ENCODE measurements at regions not wholly inside any gene's neighbourhood (a gene's known extent, or its start where the extent isn't known, plus 50 kb on each side); places are given as distances from the start of the nearest gene placed in this dataset.

DNA sequence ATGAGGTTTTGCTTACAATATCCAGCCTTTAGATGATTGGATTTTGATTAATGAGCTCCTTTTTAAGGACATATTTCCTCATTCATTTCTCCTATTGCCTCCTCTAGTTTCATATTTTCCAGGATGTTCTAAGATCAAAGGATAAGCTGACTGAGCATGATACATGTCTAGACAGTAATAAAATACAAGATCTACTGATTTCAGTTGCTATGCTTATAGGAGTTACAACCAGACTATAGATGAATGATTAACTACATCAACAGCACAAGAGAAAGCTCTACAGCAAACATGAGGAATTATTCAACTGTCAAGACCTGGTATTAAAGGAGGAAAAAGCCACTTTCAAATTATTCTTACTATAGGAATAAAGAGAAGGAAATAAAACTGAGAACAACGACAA is 85.0 kb upstream of the LINC00305 start:
- ATAC-seq: no peak
- TF ChIP-seq, protein P1, sequence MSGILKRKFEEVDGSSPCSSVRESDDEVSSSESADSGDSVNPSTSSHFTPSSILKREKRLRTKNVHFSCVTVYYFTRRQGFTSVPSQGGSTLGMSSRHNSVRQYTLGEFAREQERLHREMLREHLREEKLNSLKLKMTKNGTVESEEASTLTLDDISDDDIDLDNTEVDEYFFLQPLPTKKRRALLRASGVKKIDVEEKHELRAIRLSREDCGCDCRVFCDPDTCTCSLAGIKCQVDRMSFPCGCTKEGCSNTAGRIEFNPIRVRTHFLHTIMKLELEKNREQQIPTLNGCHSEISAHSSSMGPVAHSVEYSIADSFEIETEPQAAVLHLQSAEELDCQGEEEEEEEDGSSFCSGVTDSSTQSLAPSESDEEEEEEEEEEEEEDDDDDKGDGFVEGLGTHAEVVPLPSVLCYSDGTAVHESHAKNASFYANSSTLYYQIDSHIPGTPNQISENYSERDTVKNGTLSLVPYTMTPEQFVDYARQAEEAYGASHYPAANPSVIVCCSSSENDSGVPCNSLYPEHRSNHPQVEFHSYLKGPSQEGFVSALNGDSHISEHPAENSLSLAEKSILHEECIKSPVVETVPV (CRISPR knock-in tag; IDR thresholded peaks at IDR 0.05): no peak
- no peak for TF ChIP-seq PPARA (CRISPR knock-in tag; IDR thresholded peaks at IDR 0.05; ENCODE audit: borderline replicate concordance)
- TF ChIP-seq, protein P2, sequence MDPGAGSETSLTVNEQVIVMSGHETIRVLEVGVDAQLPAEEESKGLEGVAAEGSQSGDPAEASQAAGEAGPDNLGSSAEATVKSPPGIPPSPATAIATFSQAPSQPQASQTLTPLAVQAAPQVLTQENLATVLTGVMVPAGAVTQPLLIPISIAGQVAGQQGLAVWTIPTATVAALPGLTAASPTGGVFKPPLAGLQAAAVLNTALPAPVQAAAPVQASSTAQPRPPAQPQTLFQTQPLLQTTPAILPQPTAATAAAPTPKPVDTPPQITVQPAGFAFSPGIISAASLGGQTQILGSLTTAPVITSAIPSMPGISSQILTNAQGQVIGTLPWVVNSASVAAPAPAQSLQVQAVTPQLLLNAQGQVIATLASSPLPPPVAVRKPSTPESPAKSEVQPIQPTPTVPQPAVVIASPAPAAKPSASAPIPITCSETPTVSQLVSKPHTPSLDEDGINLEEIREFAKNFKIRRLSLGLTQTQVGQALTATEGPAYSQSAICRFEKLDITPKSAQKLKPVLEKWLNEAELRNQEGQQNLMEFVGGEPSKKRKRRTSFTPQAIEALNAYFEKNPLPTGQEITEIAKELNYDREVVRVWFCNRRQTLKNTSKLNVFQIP (CRISPR knock-in tag; IDR thresholded peaks at IDR 0.05; ENCODE audit: borderline replicate concordance, low read depth): no peak

DNA sequence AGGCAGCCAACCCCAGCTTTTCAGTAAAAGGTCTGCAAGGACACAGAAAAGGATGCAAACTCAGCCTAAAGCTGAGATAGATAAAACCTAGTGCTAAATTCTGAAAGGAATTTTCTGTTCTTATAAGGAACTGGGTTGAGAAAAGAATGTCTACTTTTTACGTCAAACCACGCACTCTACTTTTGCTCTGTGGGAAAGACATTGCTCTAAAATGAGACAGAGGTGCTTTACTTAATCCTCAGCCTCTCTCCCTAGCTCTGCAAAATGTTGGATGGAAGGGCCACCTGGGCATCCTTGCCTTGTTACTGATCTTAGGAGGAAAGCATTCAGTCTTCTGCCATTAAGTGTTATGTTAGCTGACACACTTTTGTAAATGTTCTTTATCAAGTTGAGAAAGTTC is 72.1 kb upstream of the LINC00305 start:
- TF ChIP-seq SNAI2 (CRISPR knock-in tag; IDR thresholded peaks at IDR 0.05): no peak
- no peak for TF ChIP-seq GLIS3 (CRISPR knock-in tag; IDR thresholded peaks at IDR 0.05)
- no peak for TF ChIP-seq TCF4 (CRISPR knock-in tag; IDR thresholded peaks at IDR 0.05; ENCODE audit: borderline replicate concordance)
- no peak for TF ChIP-seq PPARA (CRISPR knock-in tag; IDR thresholded peaks at IDR 0.05; ENCODE audit: borderline replicate concordance)
- TF ChIP-seq RARB (CRISPR knock-in tag; IDR thresholded peaks at IDR 0.05): no peak
- TF ChIP-seq ZNF70 (CRISPR knock-in tag; IDR thresholded peaks at IDR 0.05): no peak
- TF ChIP-seq, protein P3, sequence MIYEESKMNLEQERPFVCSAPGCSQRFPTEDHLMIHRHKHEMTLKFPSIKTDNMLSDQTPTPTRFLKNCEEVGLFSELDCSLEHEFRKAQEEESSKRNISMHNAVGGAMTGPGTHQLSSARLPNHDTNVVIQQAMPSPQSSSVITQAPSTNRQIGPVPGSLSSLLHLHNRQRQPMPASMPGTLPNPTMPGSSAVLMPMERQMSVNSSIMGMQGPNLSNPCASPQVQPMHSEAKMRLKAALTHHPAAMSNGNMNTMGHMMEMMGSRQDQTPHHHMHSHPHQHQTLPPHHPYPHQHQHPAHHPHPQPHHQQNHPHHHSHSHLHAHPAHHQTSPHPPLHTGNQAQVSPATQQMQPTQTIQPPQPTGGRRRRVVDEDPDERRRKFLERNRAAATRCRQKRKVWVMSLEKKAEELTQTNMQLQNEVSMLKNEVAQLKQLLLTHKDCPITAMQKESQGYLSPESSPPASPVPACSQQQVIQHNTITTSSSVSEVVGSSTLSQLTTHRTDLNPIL (CRISPR knock-in tag; IDR thresholded peaks at IDR 0.05; ENCODE audit: low read depth): no peak
- no peak for TF ChIP-seq OSR1 (CRISPR knock-in tag; IDR thresholded peaks at IDR 0.05)
- TF ChIP-seq ZNF8 (CRISPR knock-in tag; IDR thresholded peaks at IDR 0.05): no peak
- no peak for TF ChIP-seq ARNTL (CRISPR knock-in tag; IDR thresholded peaks at IDR 0.05; ENCODE audit: borderline replicate concordance, low read depth)
- TF ChIP-seq, protein P4, sequence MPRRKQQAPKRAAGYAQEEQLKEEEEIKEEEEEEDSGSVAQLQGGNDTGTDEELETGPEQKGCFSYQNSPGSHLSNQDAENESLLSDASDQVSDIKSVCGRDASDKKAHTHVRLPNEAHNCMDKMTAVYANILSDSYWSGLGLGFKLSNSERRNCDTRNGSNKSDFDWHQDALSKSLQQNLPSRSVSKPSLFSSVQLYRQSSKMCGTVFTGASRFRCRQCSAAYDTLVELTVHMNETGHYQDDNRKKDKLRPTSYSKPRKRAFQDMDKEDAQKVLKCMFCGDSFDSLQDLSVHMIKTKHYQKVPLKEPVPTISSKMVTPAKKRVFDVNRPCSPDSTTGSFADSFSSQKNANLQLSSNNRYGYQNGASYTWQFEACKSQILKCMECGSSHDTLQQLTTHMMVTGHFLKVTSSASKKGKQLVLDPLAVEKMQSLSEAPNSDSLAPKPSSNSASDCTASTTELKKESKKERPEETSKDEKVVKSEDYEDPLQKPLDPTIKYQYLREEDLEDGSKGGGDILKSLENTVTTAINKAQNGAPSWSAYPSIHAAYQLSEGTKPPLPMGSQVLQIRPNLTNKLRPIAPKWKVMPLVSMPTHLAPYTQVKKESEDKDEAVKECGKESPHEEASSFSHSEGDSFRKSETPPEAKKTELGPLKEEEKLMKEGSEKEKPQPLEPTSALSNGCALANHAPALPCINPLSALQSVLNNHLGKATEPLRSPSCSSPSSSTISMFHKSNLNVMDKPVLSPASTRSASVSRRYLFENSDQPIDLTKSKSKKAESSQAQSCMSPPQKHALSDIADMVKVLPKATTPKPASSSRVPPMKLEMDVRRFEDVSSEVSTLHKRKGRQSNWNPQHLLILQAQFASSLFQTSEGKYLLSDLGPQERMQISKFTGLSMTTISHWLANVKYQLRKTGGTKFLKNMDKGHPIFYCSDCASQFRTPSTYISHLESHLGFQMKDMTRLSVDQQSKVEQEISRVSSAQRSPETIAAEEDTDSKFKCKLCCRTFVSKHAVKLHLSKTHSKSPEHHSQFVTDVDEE (CRISPR knock-in tag; IDR thresholded peaks at IDR 0.05): no peak
- TF ChIP-seq BACH2 (CRISPR knock-in tag; IDR thresholded peaks at IDR 0.05; ENCODE audit: borderline replicate concordance): no peak
- no peak for TF ChIP-seq ZNF565 (CRISPR knock-in tag; conservative IDR thresholded peaks at IDR 0.05; ENCODE audit: low read depth)
- no peak for TF ChIP-seq CSDC2 (CRISPR knock-in tag; IDR thresholded peaks at IDR 0.05)
- TF ChIP-seq TOX (CRISPR knock-in tag; IDR thresholded peaks at IDR 0.05; ENCODE audit: borderline replicate concordance): no peak
- TF ChIP-seq ZFP3 (CRISPR knock-in tag; IDR thresholded peaks at IDR 0.05): no peak
- no peak for TF ChIP-seq ESRRG (CRISPR knock-in tag; IDR thresholded peaks at IDR 0.05)
- TF ChIP-seq, protein P2 (CRISPR knock-in tag; IDR thresholded peaks at IDR 0.05; ENCODE audit: borderline replicate concordance, low read depth): no peak
- TF ChIP-seq ZC3H10 (CRISPR knock-in tag; IDR thresholded peaks at IDR 0.05): no peak

DNA sequence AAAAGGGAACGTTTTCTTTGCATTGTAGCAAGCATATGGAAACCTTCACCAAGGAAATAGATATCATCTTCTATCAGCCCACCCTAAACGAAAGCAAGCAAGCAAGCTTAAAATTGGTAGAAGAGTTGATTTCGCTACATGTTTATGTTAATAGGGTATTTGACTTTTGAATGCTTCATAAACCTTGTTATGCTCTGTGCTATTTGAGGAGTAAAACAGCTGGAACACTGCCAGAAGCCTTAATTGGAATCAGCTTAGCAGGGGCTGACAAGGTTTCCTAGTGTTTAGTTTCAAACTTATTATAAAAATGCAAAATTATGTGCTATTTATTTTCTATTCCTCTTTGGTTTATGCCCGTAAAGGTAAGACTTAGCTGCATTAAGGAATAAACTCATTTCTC is 70.6 kb upstream of the LINC00305 start:
- no peak for ATAC-seq
- no peak for TF ChIP-seq ISL1 (CRISPR knock-in tag; IDR thresholded peaks at IDR 0.05)
- TF ChIP-seq, protein P3 (CRISPR knock-in tag; IDR thresholded peaks at IDR 0.05; ENCODE audit: low read depth): no peak
- TF ChIP-seq OSR1 (CRISPR knock-in tag; IDR thresholded peaks at IDR 0.05): no peak
- TF ChIP-seq PPARA (CRISPR knock-in tag; IDR thresholded peaks at IDR 0.05; ENCODE audit: borderline replicate concordance): no peak
- TF ChIP-seq BACH2 (CRISPR knock-in tag; IDR thresholded peaks at IDR 0.05; ENCODE audit: borderline replicate concordance): no peak
- no peak for TF ChIP-seq ZNF8 (CRISPR knock-in tag; IDR thresholded peaks at IDR 0.05)
- TF ChIP-seq, protein P1 (CRISPR knock-in tag; IDR thresholded peaks at IDR 0.05): no peak
- TF ChIP-seq, protein P5, sequence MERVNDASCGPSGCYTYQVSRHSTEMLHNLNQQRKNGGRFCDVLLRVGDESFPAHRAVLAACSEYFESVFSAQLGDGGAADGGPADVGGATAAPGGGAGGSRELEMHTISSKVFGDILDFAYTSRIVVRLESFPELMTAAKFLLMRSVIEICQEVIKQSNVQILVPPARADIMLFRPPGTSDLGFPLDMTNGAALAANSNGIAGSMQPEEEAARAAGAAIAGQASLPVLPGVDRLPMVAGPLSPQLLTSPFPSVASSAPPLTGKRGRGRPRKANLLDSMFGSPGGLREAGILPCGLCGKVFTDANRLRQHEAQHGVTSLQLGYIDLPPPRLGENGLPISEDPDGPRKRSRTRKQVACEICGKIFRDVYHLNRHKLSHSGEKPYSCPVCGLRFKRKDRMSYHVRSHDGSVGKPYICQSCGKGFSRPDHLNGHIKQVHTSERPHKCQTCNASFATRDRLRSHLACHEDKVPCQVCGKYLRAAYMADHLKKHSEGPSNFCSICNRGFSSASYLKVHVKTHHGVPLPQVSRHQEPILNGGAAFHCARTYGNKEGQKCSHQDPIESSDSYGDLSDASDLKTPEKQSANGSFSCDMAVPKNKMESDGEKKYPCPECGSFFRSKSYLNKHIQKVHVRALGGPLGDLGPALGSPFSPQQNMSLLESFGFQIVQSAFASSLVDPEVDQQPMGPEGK (CRISPR knock-in tag; IDR thresholded peaks at IDR 0.05; ENCODE audit: borderline replicate concordance): no peak
- no peak for TF ChIP-seq ZNF70 (CRISPR knock-in tag; IDR thresholded peaks at IDR 0.05)
- TF ChIP-seq, protein P2 (CRISPR knock-in tag; IDR thresholded peaks at IDR 0.05; ENCODE audit: borderline replicate concordance, low read depth): no peak
- no peak for TF ChIP-seq CSDC2 (CRISPR knock-in tag; IDR thresholded peaks at IDR 0.05)
- no peak for TF ChIP-seq GLIS3 (CRISPR knock-in tag; IDR thresholded peaks at IDR 0.05)

More for the DNA sequence above, 72.1 kb upstream of the LINC00305 start:
- no peak for ATAC-seq
